Mucosa of descending colon (tissue), 3 donors: ENCODE measurements at regions not wholly inside any gene's neighbourhood (a gene's known extent, or its start where the extent isn't known, plus 50 kb on each side); places are given as distances from the start of the nearest gene placed in this dataset.

Source experiments
- ATAC-seq: fragments of 200-7000 bp; cut with Tn5 transposase; one replicate; pipeline ENCODE4 v1.9.1; 2020; ENCODE audit warnings: mild to moderate bottlenecking, moderate library complexity
- DNase-seq, 3 donors: peaks; one replicate each; pipeline ENCODE4 v3.0.0-alpha.2; 2020
- H3K36me3 ChIP-seq: fragments of 200-600 bp; one replicate; pipeline ENCODE4 v1.8.0; 2021; ENCODE audit warnings: low read depth, mild to moderate bottlenecking
- H3K4me1 ChIP-seq: fragments of 200-600 bp; one replicate; pipeline ENCODE4 v1.8.0; 2021; ENCODE audit warnings: low read depth, mild to moderate bottlenecking
- H3K4me3 ChIP-seq: fragments of 200-600 bp; one replicate; pipeline ENCODE4 v1.8.0; 2021; ENCODE audit warnings: mild to moderate bottlenecking
- H3K9me3 ChIP-seq: fragments of 200-600 bp; one replicate; pipeline ENCODE4 v1.8.0; 2021; ENCODE audit warnings: mild to moderate bottlenecking
- intact Hi-C, 2 donors: fragments of 100-400 bp; cut with DNase I in 1 of 2; cut with micrococcal nuclease in 1 of 2; formaldehyde crosslinking; loops; one replicate each; pipeline versions ENCODE4 v1.11.0 to v1.11.1; 2022; cut with DNase I, micrococcal nuclease
- TF ChIP-seq, protein P1 (sequence below): fragments of 200-600 bp; IDR thresholded peaks from one replicate; pipeline ENCODE4 v1.8.0; 2022; ENCODE audit warnings: antibody characterized with exemption, mild to moderate bottlenecking
- donor health status: DM: no; HTN: no; CAD: no; lungs with moderate emphysema.
- donor health status: DM: no; HTN: no; CAD: no.
- donor health status: DM: no; HTN: yes; CAD: no.

DNA sequence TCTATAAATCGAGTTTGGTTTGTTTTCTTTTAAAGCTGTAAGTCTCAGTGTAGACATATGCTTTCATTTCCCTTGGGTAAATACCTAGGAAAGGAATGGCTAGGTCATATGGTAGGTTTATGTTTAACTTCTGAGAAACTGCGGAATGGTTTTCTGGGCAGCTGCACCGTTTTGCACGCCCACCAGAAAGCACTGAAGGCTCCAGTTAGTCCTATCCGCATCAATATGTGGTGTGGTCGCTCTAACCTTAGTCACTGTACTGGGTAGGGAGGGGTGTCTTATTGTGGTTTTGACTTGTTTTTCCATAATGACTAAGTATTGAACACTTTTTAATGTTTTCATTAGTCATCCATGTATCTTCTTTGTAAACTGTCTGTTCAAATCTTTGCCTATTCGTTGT, 279.5 kb upstream of the AKR1E2 start:
- intact Hi-C loops = no loop called here
- TF ChIP-seq, protein P1, sequence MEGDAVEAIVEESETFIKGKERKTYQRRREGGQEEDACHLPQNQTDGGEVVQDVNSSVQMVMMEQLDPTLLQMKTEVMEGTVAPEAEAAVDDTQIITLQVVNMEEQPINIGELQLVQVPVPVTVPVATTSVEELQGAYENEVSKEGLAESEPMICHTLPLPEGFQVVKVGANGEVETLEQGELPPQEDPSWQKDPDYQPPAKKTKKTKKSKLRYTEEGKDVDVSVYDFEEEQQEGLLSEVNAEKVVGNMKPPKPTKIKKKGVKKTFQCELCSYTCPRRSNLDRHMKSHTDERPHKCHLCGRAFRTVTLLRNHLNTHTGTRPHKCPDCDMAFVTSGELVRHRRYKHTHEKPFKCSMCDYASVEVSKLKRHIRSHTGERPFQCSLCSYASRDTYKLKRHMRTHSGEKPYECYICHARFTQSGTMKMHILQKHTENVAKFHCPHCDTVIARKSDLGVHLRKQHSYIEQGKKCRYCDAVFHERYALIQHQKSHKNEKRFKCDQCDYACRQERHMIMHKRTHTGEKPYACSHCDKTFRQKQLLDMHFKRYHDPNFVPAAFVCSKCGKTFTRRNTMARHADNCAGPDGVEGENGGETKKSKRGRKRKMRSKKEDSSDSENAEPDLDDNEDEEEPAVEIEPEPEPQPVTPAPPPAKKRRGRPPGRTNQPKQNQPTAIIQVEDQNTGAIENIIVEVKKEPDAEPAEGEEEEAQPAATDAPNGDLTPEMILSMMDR = no peak
- Histone ChIP-seq H3K36me3 (no peaks in the 10 kb centered on the region), H3K4me3 (no peak overlapping the region), H3K4me1 (no peaks in the 10 kb centered on the region), H3K9me3 (no peaks in the 10 kb centered on the region)
- peak; percentile 46 for ATAC-seq
- DNase-seq = no peak

DNA sequence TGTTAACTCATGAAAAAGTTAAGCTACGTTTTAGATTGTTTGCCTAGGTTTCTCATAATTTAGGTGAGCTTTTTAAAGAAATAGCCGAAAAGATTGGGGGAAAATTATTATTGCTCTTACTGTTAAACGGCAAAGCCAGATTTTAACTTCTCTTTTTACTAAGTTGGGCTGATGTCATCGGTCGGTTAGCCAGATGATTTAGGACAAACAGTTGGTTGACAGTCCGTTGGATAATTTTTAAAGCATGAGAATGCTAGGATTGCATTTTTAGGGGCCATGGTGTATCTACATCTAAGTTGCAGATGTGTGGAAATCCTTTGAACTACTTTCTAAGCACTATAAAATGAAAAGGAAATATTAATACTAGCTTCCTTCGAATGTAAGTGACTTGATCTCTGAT, 280.9 kb upstream of the AKR1E2 start:
- H3K4me3 ChIP-seq = no peak overlapping the region
- H3K36me3 ChIP-seq = no peaks in the 10 kb centered on the region
- intact Hi-C loops = no loop called here
- no peaks in the 10 kb centered on the region for H3K4me1 ChIP-seq
- ATAC-seq = no peak
- H3K9me3 ChIP-seq = no peaks in the 10 kb centered on the region
- DNase-seq = no peak
- TF ChIP-seq, protein P1 = no peak

DNA sequence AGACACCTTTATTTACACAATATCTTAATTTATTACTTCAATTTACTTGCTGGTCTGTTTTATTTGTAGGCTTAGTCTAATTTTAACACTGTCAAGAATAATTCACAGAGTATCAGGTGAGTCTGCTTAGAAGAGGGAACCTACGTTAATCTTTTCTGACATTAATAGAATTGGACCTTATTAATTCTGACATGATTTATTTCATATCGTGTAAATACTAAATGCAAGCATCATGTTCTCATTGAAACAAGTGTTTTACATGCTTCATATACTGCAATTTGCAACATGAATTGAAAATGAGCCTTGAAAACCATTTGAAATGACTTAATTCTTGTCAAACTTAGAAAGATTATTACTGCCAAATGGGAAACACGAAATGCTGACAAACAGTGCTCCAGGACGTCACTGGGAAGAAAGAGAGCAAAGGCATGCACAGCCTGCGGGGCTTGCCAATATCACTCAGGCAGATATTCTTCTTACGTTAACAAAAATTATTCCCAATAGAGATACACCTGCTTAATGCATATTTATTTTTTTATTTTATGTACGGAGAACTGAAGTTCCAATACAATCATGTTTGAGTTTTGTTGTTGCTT, 282.0 kb upstream of the AKR1E2 start:
- Histone ChIP-seq H3K4me1 (no peaks in the 10 kb centered on the region), H3K4me3 (no peak overlapping the region), H3K9me3 (peaks cover under 1% of the 10 kb centered on the region), H3K36me3 (no peaks in the 10 kb centered on the region)
- intact Hi-C loops = no loop called here
- no peak for ATAC-seq
- DNase-seq = no peak
- TF ChIP-seq, protein P1 = no peak

DNA sequence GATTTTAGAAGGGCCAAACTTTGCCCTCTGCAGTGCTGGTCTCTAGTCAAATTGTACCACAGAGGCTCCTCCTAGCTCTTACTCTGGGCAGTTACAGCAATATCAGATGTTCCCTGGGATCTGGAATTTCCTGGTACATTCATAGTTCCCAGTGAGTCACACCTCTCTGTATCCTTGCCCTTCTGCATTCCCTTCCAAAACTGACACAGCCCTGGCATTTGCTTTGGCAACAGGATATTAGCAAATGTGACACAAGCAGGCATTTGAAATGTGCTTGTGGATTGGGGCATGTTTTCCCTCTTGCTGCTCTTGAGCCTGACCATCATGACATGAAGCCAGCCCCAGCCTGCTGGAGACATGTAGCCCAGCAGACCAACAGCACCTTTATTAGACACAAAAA, 284.7 kb upstream of the AKR1E2 start:
- no peaks in the 10 kb centered on the region for H3K36me3 ChIP-seq
- H3K9me3 ChIP-seq = peaks cover 10% of the 10 kb centered on the region
- ATAC-seq (peak; percentile 99), DNase-seq (peak in 2 of 3 donors; percentile 18 to 21)
- no peaks in the 10 kb centered on the region for H3K4me1 ChIP-seq
- TF ChIP-seq, protein P1 = no peak
- H3K4me3 ChIP-seq = no peak overlapping the region
- intact Hi-C loops = no loop called here

DNA sequence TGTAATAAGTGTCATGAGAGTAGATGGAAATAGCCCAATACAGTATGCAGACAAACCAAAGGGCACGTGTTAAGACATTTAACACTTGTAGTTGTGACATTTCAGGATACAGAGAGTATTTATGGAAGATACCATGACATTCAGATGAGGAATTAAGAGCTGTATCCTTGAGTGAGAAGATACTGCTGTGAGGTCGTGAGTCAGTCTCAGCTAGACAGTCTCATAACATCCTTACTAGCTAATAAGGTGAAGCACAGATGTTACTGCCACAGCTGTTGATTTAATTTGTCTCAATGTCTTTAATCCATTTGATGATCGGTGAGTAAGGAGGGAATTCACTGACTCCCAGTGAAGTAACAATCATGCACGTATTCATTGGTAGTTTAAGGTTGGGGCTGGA, 288.0 kb upstream of the AKR1E2 start:
- TF ChIP-seq, protein P1 = no peak
- H3K4me1 ChIP-seq = no peaks in the 10 kb centered on the region
- DNase-seq (no peak), ATAC-seq (no peak)
- H3K9me3 ChIP-seq = peaks cover 10% of the 10 kb centered on the region
- no peak overlapping the region for H3K4me3 ChIP-seq
- intact Hi-C loops = no loop called here
- no peaks in the 10 kb centered on the region for H3K36me3 ChIP-seq

DNA sequence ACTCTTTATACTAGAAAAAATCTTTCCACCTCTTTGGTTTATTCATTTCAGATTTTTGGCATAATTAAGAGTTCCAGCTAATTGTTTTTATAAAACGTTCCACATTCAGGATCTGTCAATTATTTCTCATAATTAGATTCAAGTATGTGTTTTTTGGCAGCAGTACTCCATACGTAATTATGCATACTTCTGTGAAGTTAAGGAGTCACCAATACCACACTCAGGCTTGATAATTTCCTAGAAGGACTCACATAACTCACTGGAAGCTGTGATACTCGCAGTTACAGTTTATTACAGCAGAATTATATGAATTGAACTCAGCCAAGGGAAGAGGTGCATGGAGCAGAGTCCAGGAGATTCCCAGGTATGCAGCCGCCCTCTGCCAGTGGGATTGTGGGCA, 290.5 kb upstream of the AKR1E2 start:
- no peak for ATAC-seq
- Histone ChIP-seq H3K36me3 (no peaks in the 10 kb centered on the region), H3K4me1 (no peaks in the 10 kb centered on the region), H3K4me3 (no peak overlapping the region), H3K9me3 (peaks cover 10% of the 10 kb centered on the region)
- intact Hi-C loops = no loop called here
- TF ChIP-seq, protein P1 = no peak
- DNase-seq = no peak
